GM23338 (cell line): ENCODE measurements at regions not wholly inside any gene's neighbourhood (a gene's known extent, or its start where the extent isn't known, plus 50 kb on each side); places are given as distances from the start of the nearest gene placed in this dataset.

Experiments used
- ATAC-seq: fragments of 200-7000 bp; cut with Tn5 transposase; 3 replicates; pipeline ENCODE4 v1.9.1; 2020
- DNase-seq: peaks from one replicate; pipeline ENCODE4 v3.0.0-alpha.2; 2015; ENCODE audit warnings: low spot score
- H2AFZ ChIP-seq: fragments of 200-600 bp; sonication (generic); 2 replicates; pipeline ENCODE4 v1.8.0; 2016; ENCODE audit warnings: antibody characterized with exemption, mild to moderate bottlenecking, moderate library complexity
- H3F3A ChIP-seq: fragments of 200-600 bp; sonication (generic); replicated peaks from 2 replicates; pipeline ENCODE4 v1.8.0; 2017; ENCODE audit warnings: antibody characterized with exemption, mixed run types, low read depth
- H3K27ac ChIP-seq: fragments of 200-600 bp; sonication (generic); 2 replicates; pipeline ENCODE4 v1.6.1; 2016; ENCODE audit warnings: low read depth
- H3K27me3 ChIP-seq: fragments of 200-600 bp; sonication (generic); 2 replicates; pipeline ENCODE4 v1.8.0; 2016; ENCODE audit warnings: mild to moderate bottlenecking, mixed run types, moderate library complexity; ENCODE audit not compliant: insufficient read depth
- H3K36me3 ChIP-seq: fragments of 200-600 bp; sonication (generic); 2 replicates; pipeline ENCODE4 v1.8.0; 2016; ENCODE audit warnings: mild to moderate bottlenecking; ENCODE audit not compliant: insufficient read depth
- H3K4me1 ChIP-seq: fragments of 200-600 bp; sonication (generic); 2 replicates; pipeline ENCODE4 v1.8.0; 2016; ENCODE audit warnings: mild to moderate bottlenecking, moderate library complexity; ENCODE audit not compliant: insufficient read depth
- H3K4me2 ChIP-seq: fragments of 200-600 bp; sonication (generic); 2 replicates; pipeline ENCODE4 v1.7.1; 2017; ENCODE audit warnings: mixed run types
- H3K4me3 ChIP-seq: fragments of 200-600 bp; sonication (generic); 2 replicates; pipeline ENCODE4 v1.6.1; 2016; ENCODE audit warnings: mixed run types
- H3K79me2 ChIP-seq: fragments of 200-600 bp; sonication (generic); replicated peaks from 2 replicates; pipeline ENCODE4 v1.8.0; 2017; ENCODE audit warnings: mild to moderate bottlenecking; ENCODE audit not compliant: insufficient read depth
- H3K9me2 ChIP-seq: fragments of 200-600 bp; sonication (generic); 2 replicates; pipeline ENCODE4 v1.8.0; 2017; ENCODE audit not compliant: insufficient read depth
- H4K20me1 ChIP-seq: fragments of 200-600 bp; sonication (generic); replicated peaks from 2 replicates; pipeline ENCODE4 v1.8.0; 2017; ENCODE audit warnings: mild to moderate bottlenecking; ENCODE audit not compliant: insufficient read depth
- H3K27ac Mint-ChIP-seq: 2 replicates; pipeline ENCODE4 v1.8.0; 2020; ENCODE audit warnings: inconsistent platforms, mild to moderate bottlenecking, moderate library complexity, mixed read lengths
- H3K27me3 Mint-ChIP-seq: 3 replicates; pipeline ENCODE4 v1.8.0; 2022; ENCODE audit warnings: low read depth, mild to moderate bottlenecking, moderate library complexity, mixed read lengths, inconsistent platforms; ENCODE audit not compliant: insufficient read depth, poor library complexity
- H3K36me3 Mint-ChIP-seq: 3 replicates; pipeline ENCODE4 v1.8.0; 2021; ENCODE audit warnings: low read depth, mild to moderate bottlenecking, inconsistent platforms, moderate library complexity, mixed read lengths
- H3K4me1 Mint-ChIP-seq: 3 replicates; pipeline ENCODE4 v1.8.0; 2020; ENCODE audit warnings: mild to moderate bottlenecking, inconsistent platforms, mixed read lengths
- H3K4me3 Mint-ChIP-seq: 3 replicates; pipeline ENCODE4 v1.8.0; 2021; ENCODE audit warnings: moderate library complexity, mild to moderate bottlenecking, inconsistent platforms, mixed read lengths
- H3K9me3 Mint-ChIP-seq: 3 replicates; pipeline ENCODE4 v1.8.0; 2020; ENCODE audit warnings: moderate library complexity, mild to moderate bottlenecking, inconsistent platforms, mixed read lengths
- JUNB ChIP-seq: IDR thresholded peaks from one replicate; pipeline ENCODE4 v1.6.1; 2016; ENCODE audit warnings: antibody characterized with exemption; ENCODE audit not compliant: unreplicated experiment
- NANOG ChIP-seq: IDR thresholded peaks from 2 replicates; pipeline ENCODE4 v1.6.1; 2016; ENCODE audit warnings: antibody characterized with exemption, borderline replicate concordance
- TF ChIP-seq, protein P1 (sequence below): IDR thresholded peaks from 2 replicates; pipeline ENCODE4 v1.6.1; 2016; ENCODE audit warnings: antibody characterized with exemption
- TF ChIP-seq, protein P2 (sequence below): fragments of 250-450 bp; sonication (Bioruptor Pico); IDR thresholded peaks from 2 replicates; pipeline ENCODE4 v1.5.0; 2020; ENCODE audit warnings: mild to moderate bottlenecking, moderate library complexity

DNA sequence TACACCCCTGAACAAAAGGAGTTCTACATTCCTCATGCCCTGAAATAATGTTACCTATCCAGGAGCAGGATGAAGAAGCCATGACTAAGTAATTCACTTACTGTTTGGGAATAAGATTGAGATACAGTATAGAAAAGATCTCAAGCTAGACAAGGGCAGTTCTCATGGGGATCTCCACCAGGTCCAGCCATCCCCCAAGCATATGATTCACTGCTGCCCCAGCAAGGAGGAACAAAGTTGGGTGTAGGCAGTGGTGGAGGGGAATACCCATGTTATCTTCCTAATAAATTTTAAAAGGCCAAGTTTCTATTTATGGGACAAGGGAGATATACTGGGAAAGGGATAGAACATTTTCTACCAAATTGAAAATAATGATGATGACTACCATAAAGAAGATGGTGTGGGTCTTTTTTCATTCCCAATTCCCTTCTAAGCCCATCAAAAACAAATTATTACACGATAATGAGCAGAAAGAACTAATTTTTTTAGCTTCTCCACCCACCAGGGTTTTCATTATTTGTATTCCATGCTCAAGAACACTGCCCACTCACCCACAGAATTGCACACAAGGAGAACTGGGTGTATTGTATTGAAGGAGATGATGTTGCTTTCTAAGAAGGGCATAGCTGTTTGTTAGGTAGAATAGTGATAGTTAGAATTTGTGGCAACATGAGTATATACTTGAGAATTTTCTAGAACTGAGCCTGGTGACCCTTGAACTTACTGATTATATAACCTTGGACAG lies 204.6 kb downstream of the BTG1 start:
- TF ChIP-seq, protein P1, sequence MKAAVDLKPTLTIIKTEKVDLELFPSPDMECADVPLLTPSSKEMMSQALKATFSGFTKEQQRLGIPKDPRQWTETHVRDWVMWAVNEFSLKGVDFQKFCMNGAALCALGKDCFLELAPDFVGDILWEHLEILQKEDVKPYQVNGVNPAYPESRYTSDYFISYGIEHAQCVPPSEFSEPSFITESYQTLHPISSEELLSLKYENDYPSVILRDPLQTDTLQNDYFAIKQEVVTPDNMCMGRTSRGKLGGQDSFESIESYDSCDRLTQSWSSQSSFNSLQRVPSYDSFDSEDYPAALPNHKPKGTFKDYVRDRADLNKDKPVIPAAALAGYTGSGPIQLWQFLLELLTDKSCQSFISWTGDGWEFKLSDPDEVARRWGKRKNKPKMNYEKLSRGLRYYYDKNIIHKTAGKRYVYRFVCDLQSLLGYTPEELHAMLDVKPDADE, result no peak
- no peak overlapping the region for H3K27ac ChIP-seq
- H3K4me3 ChIP-seq, result no peak overlapping the region
- H3K27me3 Mint-ChIP-seq, result no peaks in the 10 kb centered on the region
- H3K4me1 Mint-ChIP-seq, result no peaks in the 10 kb centered on the region
- H3K4me2 ChIP-seq, result no peak overlapping the region
- H3K27ac Mint-ChIP-seq, result no peak overlapping the region
- ATAC-seq (no peak), DNase-seq (no peak)
- H4K20me1 ChIP-seq, result no peaks in the 10 kb centered on the region
- peaks cover 5% of the 10 kb centered on the region; the same call in 1 of the 2 replicates for H3K9me2 ChIP-seq
- H3F3A ChIP-seq, result no peaks in the 10 kb centered on the region
- no peaks in the 10 kb centered on the region for H3K9me3 Mint-ChIP-seq
- no peaks in the 10 kb centered on the region for H3K79me2 ChIP-seq
- no peaks in the 10 kb centered on the region for H3K27me3 ChIP-seq
- no peaks in the 10 kb centered on the region for H3K36me3 ChIP-seq
- H3K36me3 Mint-ChIP-seq, result no peaks in the 10 kb centered on the region
- H3K4me3 Mint-ChIP-seq, result no peak overlapping the region
- no peak overlapping the region for H2AFZ ChIP-seq
- no peaks in the 10 kb centered on the region for H3K4me1 ChIP-seq

DNA sequence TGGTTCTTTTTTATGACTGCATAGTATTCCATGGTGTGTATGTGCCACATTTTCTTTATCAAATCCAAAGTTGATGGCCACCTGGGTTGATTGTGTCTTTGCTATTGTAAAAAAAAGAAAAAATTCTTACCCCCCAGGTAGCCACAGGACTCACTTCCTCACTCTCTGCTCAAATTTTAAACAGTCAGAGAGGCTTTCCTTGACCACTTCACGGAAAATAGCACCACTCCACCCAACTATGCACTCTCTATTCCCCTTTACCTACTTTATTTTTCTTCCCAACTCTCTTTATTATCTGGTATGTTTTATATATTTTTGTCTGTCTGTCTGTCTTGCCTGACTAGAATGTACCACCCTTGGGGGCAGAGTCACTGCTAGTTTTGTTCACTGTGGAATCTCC lies 205.3 kb downstream of the BTG1 start:
- Histone ChIP-seq H3K4me2 (no peak overlapping the region), H3F3A (no peaks in the 10 kb centered on the region), H3K27me3 (no peaks in the 10 kb centered on the region), H2AFZ (no peak overlapping the region), H3K27ac (no peak overlapping the region), H3K79me2 (no peaks in the 10 kb centered on the region), H3K36me3 (no peaks in the 10 kb centered on the region), H3K9me2 (peaks cover 5% of the 10 kb centered on the region; the same call in 1 of the 2 replicates), H3K4me3 (no peak overlapping the region), H3K4me1 (no peaks in the 10 kb centered on the region), H4K20me1 (no peaks in the 10 kb centered on the region)
- Mint-ChIP-seq H3K9me3 (no peaks in the 10 kb centered on the region), H3K27ac (no peak overlapping the region), H3K4me1 (peaks cover 3% of the 10 kb centered on the region), H3K36me3 (no peaks in the 10 kb centered on the region), H3K4me3 (no peak overlapping the region), H3K27me3 (no peaks in the 10 kb centered on the region)
- no peak for DNase-seq
- TF ChIP-seq JUNB, result no peak
- TF ChIP-seq, protein P2, sequence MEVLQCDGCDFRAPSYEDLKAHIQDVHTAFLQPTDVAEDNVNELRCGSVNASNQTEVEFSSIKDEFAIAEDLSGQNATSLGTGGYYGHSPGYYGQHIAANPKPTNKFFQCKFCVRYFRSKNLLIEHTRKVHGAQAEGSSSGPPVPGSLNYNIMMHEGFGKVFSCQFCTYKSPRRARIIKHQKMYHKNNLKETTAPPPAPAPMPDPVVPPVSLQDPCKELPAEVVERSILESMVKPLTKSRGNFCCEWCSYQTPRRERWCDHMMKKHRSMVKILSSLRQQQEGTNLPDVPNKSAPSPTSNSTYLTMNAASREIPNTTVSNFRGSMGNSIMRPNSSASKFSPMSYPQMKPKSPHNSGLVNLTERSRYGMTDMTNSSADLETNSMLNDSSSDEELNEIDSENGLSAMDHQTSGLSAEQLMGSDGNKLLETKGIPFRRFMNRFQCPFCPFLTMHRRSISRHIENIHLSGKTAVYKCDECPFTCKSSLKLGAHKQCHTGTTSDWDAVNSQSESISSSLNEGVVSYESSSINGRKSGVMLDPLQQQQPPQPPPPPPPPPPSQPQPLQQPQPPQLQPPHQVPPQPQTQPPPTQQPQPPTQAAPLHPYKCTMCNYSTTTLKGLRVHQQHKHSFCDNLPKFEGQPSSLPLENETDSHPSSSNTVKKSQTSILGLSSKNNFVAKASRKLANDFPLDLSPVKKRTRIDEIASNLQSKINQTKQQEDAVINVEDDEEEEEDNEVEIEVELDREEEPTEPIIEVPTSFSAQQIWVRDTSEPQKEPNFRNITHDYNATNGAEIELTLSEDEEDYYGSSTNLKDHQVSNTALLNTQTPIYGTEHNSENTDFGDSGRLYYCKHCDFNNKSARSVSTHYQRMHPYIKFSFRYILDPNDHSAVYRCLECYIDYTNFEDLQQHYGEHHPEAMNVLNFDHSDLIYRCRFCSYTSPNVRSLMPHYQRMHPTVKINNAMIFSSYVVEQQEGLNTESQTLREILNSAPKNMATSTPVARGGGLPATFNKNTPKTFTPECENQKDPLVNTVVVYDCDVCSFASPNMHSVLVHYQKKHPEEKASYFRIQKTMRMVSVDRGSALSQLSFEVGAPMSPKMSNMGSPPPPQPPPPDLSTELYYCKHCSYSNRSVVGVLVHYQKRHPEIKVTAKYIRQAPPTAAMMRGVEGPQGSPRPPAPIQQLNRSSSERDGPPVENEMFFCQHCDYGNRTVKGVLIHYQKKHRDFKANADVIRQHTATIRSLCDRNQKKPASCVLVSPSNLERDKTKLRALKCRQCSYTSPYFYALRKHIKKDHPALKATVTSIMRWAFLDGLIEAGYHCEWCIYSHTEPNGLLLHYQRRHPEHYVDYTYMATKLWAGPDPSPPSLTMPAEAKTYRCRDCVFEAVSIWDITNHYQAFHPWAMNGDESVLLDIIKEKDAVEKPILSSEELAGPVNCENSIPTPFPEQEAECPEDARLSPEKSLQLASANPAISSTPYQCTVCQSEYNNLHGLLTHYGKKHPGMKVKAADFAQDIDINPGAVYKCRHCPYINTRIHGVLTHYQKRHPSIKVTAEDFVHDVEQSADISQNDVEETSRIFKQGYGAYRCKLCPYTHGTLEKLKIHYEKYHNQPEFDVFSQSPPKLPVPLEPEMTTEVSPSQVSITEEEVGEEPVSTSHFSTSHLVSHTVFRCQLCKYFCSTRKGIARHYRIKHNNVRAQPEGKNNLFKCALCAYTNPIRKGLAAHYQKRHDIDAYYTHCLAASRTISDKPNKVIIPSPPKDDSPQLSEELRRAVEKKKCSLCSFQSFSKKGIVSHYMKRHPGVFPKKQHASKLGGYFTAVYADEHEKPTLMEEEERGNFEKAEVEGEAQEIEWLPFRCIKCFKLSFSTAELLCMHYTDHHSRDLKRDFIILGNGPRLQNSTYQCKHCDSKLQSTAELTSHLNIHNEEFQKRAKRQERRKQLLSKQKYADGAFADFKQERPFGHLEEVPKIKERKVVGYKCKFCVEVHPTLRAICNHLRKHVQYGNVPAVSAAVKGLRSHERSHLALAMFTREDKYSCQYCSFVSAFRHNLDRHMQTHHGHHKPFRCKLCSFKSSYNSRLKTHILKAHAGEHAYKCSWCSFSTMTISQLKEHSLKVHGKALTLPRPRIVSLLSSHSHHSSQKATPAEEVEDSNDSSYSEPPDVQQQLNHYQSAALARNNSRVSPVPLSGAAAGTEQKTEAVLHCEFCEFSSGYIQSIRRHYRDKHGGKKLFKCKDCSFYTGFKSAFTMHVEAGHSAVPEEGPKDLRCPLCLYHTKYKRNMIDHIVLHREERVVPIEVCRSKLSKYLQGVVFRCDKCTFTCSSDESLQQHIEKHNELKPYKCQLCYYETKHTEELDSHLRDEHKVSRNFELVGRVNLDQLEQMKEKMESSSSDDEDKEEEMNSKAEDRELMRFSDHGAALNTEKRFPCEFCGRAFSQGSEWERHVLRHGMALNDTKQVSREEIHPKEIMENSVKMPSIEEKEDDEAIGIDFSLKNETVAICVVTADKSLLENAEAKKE, result no peak
- no peak for TF ChIP-seq NANOG
- ATAC-seq, result no peak
